IMR-90 (cell line): ENCODE measurements at regions not wholly inside any gene's neighbourhood (a gene's known extent, or its start where the extent isn't known, plus 50 kb on each side); places are given as distances from the start of the nearest gene placed in this dataset.

Experiments used
- ATAC-seq: fragments of 200-7000 bp; cut with Tn5 transposase; 2 replicates; pipeline ENCODE4 v1.9.1; 2020; ENCODE audit warnings: low read depth, mild to moderate bottlenecking, moderate library complexity
- BruUV-seq: library from RNA; stranded (reverse); fragments of 400-500 nt; replicated peaks from 2 replicates; lab custom pipeline; 2021; lab: Mats Ljungman, UMichigan
- CTCF ChIA-PET: fragments of 300-600 bp; formaldehyde crosslinking; extraction: SDS; loops from one replicate; lab custom pipeline; 2021; ENCODE audit warnings: antibody characterized with exemption; lab: Yijun Ruan, JAX
- POLR2A ChIA-PET: fragments of 300-600 bp; sonication (Branson Sonifier 250); formaldehyde crosslinking; loops from one replicate; lab custom pipeline; 2022; ENCODE audit warnings: antibody characterized with exemption; ENCODE audit not compliant: unreplicated experiment; lab: Charles Lee
- DNase-seq: peaks from one replicate; pipeline ENCODE4 v3.0.0; 2013
- H2AFZ ChIP-seq: replicated peaks from 2 replicates; pipeline ENCODE3; 2013; ENCODE audit warnings: low read length, mild to moderate bottlenecking; ENCODE audit not compliant: poor library complexity
- H2AK5ac ChIP-seq: 2 replicates; pipeline ENCODE4 v1.6.1; 2013; ENCODE audit warnings: low read depth, low read length, inconsistent platforms
- H2AK9ac ChIP-seq: replicated peaks from 2 replicates; pipeline ENCODE3; 2013; ENCODE audit warnings: mild to moderate bottlenecking, low read depth, low read length, moderate library complexity; ENCODE audit not compliant: poor library complexity
- H2BK120ac ChIP-seq: 2 replicates; pipeline ENCODE4 v1.6.1; 2013; ENCODE audit warnings: low read depth, low read length, inconsistent platforms
- H2BK15ac ChIP-seq: 3 replicates; pipeline ENCODE4 v1.6.1; 2013; ENCODE audit warnings: low read depth, low read length, inconsistent platforms
- H2BK20ac ChIP-seq: 2 replicates; pipeline ENCODE4 v1.6.1; 2013; ENCODE audit warnings: low read depth, mild to moderate bottlenecking, inconsistent platforms, low read length, moderate library complexity
- H2BK5ac ChIP-seq: 2 replicates; pipeline ENCODE4 v1.6.1; 2013; ENCODE audit warnings: mild to moderate bottlenecking, low read depth, low read length, inconsistent platforms; ENCODE audit not compliant: poor library complexity, severe bottlenecking
- H3K14ac ChIP-seq: replicated peaks from 2 replicates; pipeline ENCODE4 v1.6.1; 2013; ENCODE audit warnings: low read depth, low read length, inconsistent platforms
- H3K18ac ChIP-seq: 2 replicates; pipeline ENCODE4 v1.6.1; 2013; ENCODE audit warnings: low read depth, low read length, control low read depth
- H3K23ac ChIP-seq: 2 replicates; pipeline ENCODE4 v1.6.1; 2013; ENCODE audit warnings: low read depth, low read length, inconsistent platforms
- H3K27ac ChIP-seq: 2 replicates; pipeline ENCODE4 v1.5.1; 2013; ENCODE audit warnings: mild to moderate bottlenecking, control low read depth, low read length; ENCODE audit not compliant: insufficient read depth
- H3K27me3 ChIP-seq: 2 replicates; pipeline ENCODE4 v1.6.1; 2013; ENCODE audit warnings: low read length; ENCODE audit not compliant: control insufficient read depth, insufficient read depth
- H3K36me3 ChIP-seq: 2 replicates; pipeline ENCODE4 v1.6.1; 2013; ENCODE audit warnings: low read length, mixed read lengths; ENCODE audit not compliant: control insufficient read depth, insufficient read depth
- H3K4ac ChIP-seq: 2 replicates; pipeline ENCODE4 v1.6.1; 2013; ENCODE audit warnings: low read depth, low read length, inconsistent platforms
- H3K4me1 ChIP-seq: 2 replicates; pipeline ENCODE4 v1.6.1; 2013; ENCODE audit warnings: low read length, mixed read lengths; ENCODE audit not compliant: control insufficient read depth, insufficient read depth
- H3K4me2 ChIP-seq: 2 replicates; pipeline ENCODE4 v1.6.1; 2013; ENCODE audit warnings: low read depth, mild to moderate bottlenecking, control low read depth, low read length, moderate library complexity
- H3K4me3 ChIP-seq: 2 replicates; pipeline ENCODE4 v1.5.1; 2013; ENCODE audit warnings: low read depth, mild to moderate bottlenecking, control low read depth, low read length, moderate library complexity; ENCODE audit not compliant: insufficient read depth
- H3K56ac ChIP-seq: 2 replicates; pipeline ENCODE4 v1.6.1; 2013; ENCODE audit warnings: low read length, inconsistent platforms; ENCODE audit not compliant: insufficient read depth; ENCODE audit errors: extremely low read depth
- H3K79me1 ChIP-seq, 2 experiments: 2 replicates each; pipeline ENCODE4 v1.6.1; 2013; ENCODE audit warnings: low read length in 2 of 2, inconsistent platforms in 1 of 2, low read depth in 1 of 2
- H3K9ac ChIP-seq: 2 replicates; pipeline ENCODE4 v1.6.1; 2013; ENCODE audit warnings: low read depth, low read length, control low read depth
- H3K9me1 ChIP-seq: 2 replicates; pipeline ENCODE4 v1.6.1; 2013; ENCODE audit warnings: low read length, inconsistent platforms; ENCODE audit not compliant: insufficient read depth
- H3K9me3 ChIP-seq: 2 replicates; pipeline ENCODE4 v1.6.1; 2013; ENCODE audit warnings: low read length; ENCODE audit not compliant: control insufficient read depth, insufficient read depth
- H4K20me1 ChIP-seq: 2 replicates; pipeline ENCODE4 v1.6.1; 2013; ENCODE audit warnings: low read length, inconsistent platforms; ENCODE audit not compliant: insufficient read depth
- H4K5ac ChIP-seq: 2 replicates; pipeline ENCODE4 v1.6.1; 2013; ENCODE audit warnings: mild to moderate bottlenecking, low read depth, low read length, control low read depth
- H4K8ac ChIP-seq, 2 experiments: 2 replicates each; pipeline ENCODE4 v1.6.1; 2013; ENCODE audit warnings: low read depth in 2 of 2, low read length in 2 of 2, control low read depth in 1 of 2, inconsistent platforms in 1 of 2
- H4K91ac ChIP-seq: 2 replicates; pipeline ENCODE4 v1.6.1; 2013; ENCODE audit warnings: low read depth, low read length, inconsistent platforms; ENCODE audit not compliant: insufficient read depth
- BHLHE40 ChIP-seq: fragments of 150-350 bp; IDR thresholded peaks from 2 replicates; pipeline ENCODE4 v1.6.1; 2016; ENCODE audit warnings: mild to moderate bottlenecking, low read depth, low read length
- CEBPB ChIP-seq: IDR thresholded peaks from 2 replicates; pipeline ENCODE4 v1.6.1; 2012; ENCODE audit warnings: low read depth, low read length, improper control_type of control experiment
- CHD1 ChIP-seq: IDR thresholded peaks from 2 replicates; pipeline ENCODE4 v1.6.1; 2012; ENCODE audit warnings: low read depth, low read length, improper control_type of control experiment
- FOS ChIP-seq: fragments of 150-350 bp; IDR thresholded peaks from 2 replicates; pipeline ENCODE4 v1.6.1; 2016; ENCODE audit warnings: low read depth, low read length
- MAFK ChIP-seq: IDR thresholded peaks from 2 replicates; pipeline ENCODE4 v1.6.1; 2012; ENCODE audit warnings: low read depth, low read length, improper control_type of control experiment
- MAZ ChIP-seq: IDR thresholded peaks from 2 replicates; pipeline ENCODE4 v1.6.1; 2012; ENCODE audit warnings: low read depth, mild to moderate bottlenecking, low read length, improper control_type of control experiment, moderate library complexity, borderline replicate concordance
- RFX5 ChIP-seq: IDR thresholded peaks from 2 replicates; pipeline ENCODE4 v1.8.0; 2012; ENCODE audit warnings: low read depth, mild to moderate bottlenecking, low read length, moderate library complexity
- dilution Hi-C: fragments of 300-500 bp; cut with HindIII; formaldehyde crosslinking; loops from one replicate; pipeline ENCODE4 v1.14.3; 2018; ENCODE audit warnings: low sequenced_read_pairs; ENCODE audit not compliant: unreplicated experiment
- in situ Hi-C: fragments of 300-500 bp; cut with MboI; formaldehyde crosslinking; loops from 3 replicates; pipeline ENCODE4 v1.14.3; 2019; ENCODE audit warnings: low sequenced_read_pairs, inconsistent platforms, mixed read lengths
- intact Hi-C: fragments of 100-400 bp; cut with micrococcal nuclease; formaldehyde crosslinking; loops from 2 replicates; pipeline ENCODE4 v1.10.0; 2022
- TF ChIP-seq, protein P1 (sequence below): fragments of 150-350 bp; IDR thresholded peaks from 2 replicates; pipeline ENCODE4 v1.6.1; 2017; ENCODE audit warnings: mild to moderate bottlenecking, antibody characterized with exemption, low read length, low read depth
- TF ChIP-seq, protein P2 (sequence below): fragments of 150-350 bp; IDR thresholded peaks from 2 replicates; pipeline ENCODE4 v1.6.1; 2016; ENCODE audit warnings: low read depth, mild to moderate bottlenecking, low read length, moderate library complexity, borderline replicate concordance

DNA sequence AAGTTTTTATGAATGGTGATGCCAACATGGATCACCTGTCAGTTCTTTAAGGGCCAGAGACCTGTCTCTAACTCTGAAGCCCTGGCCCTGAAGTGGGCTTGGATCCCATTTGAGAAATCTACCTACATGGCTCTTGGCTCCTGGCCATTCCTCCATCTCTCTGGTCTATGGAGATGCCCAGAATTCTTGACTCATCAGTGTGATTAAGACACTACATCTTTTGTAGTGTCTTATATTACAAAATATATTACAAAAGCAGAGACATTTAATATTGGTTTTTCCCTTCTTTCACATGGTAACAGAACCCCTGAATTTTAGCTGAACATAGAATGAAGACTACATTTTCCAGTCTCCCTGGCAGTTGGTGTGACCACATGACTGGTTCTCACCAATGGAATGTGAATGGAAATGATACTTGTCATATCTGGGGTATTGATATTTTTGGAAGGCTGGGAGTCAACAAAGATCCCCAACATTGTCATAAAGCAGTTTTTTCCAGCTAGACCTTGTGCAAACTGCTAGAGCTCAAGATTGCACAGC lies 198.3 kb downstream of the SREK1 start:
- no peak overlapping the region for H3K23ac ChIP-seq
- no peak overlapping the region for H3K14ac ChIP-seq

More for the DNA sequence above, 198.3 kb downstream of the SREK1 start:
- in situ Hi-C loops (no loop called here), intact Hi-C loops (no loop called here), dilution Hi-C loops (no loop called here)
- Histone ChIP-seq H3K4me3 (no peak overlapping the region), H4K8ac (no peak overlapping the region), H2AFZ (no peak overlapping the region), H3K56ac (no peak overlapping the region), H2BK15ac (no peak overlapping the region), H2BK120ac (no peak overlapping the region), H3K27ac (no peak overlapping the region), H3K4me2 (no peak overlapping the region), H2AK5ac (no peak overlapping the region), H3K79me1 (no peaks in the 10 kb centered on the region), H3K18ac (no peak overlapping the region), H3K9me1 (no peaks in the 10 kb centered on the region), H4K20me1 (no peaks in the 10 kb centered on the region), H3K4ac (no peak overlapping the region), H2BK20ac (no peak overlapping the region), H3K4me1 (no peaks in the 10 kb centered on the region), H2BK5ac (no peak overlapping the region), H3K36me3 (no peaks in the 10 kb centered on the region), H4K5ac (no peak overlapping the region), H2AK9ac (no peak overlapping the region), H3K9ac (no peak overlapping the region), H4K91ac (no peak overlapping the region), H3K27me3 (no peaks in the 10 kb centered on the region), H3K9me3 (no peaks in the 10 kb centered on the region)
- POLR2A ChIA-PET = no interaction called here
- ATAC-seq (no peak), DNase-seq (no peak)
- no TSS peak for BruUV-seq
- TF ChIP-seq MAFK (no peak), RFX5 (no peak), CHD1 (no peak), FOS (no peak), BHLHE40 (no peak), CEBPB (no peak), MAZ (no peak)
- TF ChIP-seq, protein P1, sequence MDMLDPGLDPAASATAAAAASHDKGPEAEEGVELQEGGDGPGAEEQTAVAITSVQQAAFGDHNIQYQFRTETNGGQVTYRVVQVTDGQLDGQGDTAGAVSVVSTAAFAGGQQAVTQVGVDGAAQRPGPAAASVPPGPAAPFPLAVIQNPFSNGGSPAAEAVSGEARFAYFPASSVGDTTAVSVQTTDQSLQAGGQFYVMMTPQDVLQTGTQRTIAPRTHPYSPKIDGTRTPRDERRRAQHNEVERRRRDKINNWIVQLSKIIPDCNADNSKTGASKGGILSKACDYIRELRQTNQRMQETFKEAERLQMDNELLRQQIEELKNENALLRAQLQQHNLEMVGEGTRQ = no peak
- TF ChIP-seq, protein P2, sequence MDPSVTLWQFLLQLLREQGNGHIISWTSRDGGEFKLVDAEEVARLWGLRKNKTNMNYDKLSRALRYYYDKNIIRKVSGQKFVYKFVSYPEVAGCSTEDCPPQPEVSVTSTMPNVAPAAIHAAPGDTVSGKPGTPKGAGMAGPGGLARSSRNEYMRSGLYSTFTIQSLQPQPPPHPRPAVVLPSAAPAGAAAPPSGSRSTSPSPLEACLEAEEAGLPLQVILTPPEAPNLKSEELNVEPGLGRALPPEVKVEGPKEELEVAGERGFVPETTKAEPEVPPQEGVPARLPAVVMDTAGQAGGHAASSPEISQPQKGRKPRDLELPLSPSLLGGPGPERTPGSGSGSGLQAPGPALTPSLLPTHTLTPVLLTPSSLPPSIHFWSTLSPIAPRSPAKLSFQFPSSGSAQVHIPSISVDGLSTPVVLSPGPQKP = no peak
- CTCF ChIA-PET = no interaction called here
